Activated T-cell treated with anti-CD3 and anti-CD28 coated beads for 48 hours (primary cell): ENCODE measurements at regions not wholly inside any gene's neighbourhood (a gene's known extent, or its start where the extent isn't known, plus 50 kb on each side); places are given as distances from the start of the nearest gene placed in this dataset.

ENCODE experiments used
- DNase-seq: peaks from one replicate; pipeline ENCODE4 v3.0.0-alpha.2; 2020; ENCODE audit warnings: low read depth

- DNase-seq: no peak
These were observed 50.4 kb upstream of the GGTA1 start for GRCh38 chr9:121550041-121550440.

GRCh38 chr9:121550569-121551512 is 51.2 kb upstream of the GGTA1 start:
- DNase-seq: peak; percentile 75

- DNase-seq: no peak
These were observed 52.5 kb upstream of the GGTA1 start for GRCh38 chr9:121551985-121552753.

GRCh38 chr9:121556082-121556481 is 56.4 kb upstream of the GGTA1 start:
- DNase-seq: no peak

- no peak for DNase-seq
These were observed 56.9 kb upstream of the GGTA1 start for GRCh38 chr9:121556580-121556979.

GRCh38 chr9:121557581-121558447 is 58.2 kb upstream of the GGTA1 start:
- DNase-seq: no peak

- no peak for DNase-seq
These were observed 58.8 kb upstream of the GGTA1 start for GRCh38 chr9:121558473-121558872.

GRCh38 chr9:121559183-121559582 is 59.5 kb upstream of the GGTA1 start:
- DNase-seq: no peak

- no peak for DNase-seq
These were observed 61.3 kb upstream of the GGTA1 start for GRCh38 chr9:121560921-121561320.

GRCh38 chr9:121561385-121562222 is 62.0 kb upstream of the GGTA1 start:
- no peak for DNase-seq

- DNase-seq: no peak
These were observed 62.7 kb upstream of the GGTA1 start for GRCh38 chr9:121562301-121562700.

- DNase-seq: no peak
These were observed 63.8 kb upstream of the GGTA1 start for GRCh38 chr9:121563425-121563824.

GRCh38 chr9:121563881-121564460 is 64.3 kb upstream of the GGTA1 start:
- DNase-seq: no peak

GRCh38 chr9:121564504-121565260 is 65.0 kb upstream of the GGTA1 start:
- no peak for DNase-seq

- DNase-seq: no peak
These were observed 67.1 kb upstream of the GGTA1 start for GRCh38 chr9:121566481-121567465.

GRCh38 chr9:121567500-121568342 is 68.1 kb upstream of the GGTA1 start:
- no peak for DNase-seq

- DNase-seq: no peak
These were observed 69.0 kb upstream of the GGTA1 start for GRCh38 chr9:121568343-121569265.
